Neural crest cell (in vitro differentiated cells): ENCODE measurements at regions not wholly inside any gene's neighbourhood (a gene's known extent, or its start where the extent isn't known, plus 50 kb on each side); places are given as distances from the start of the nearest gene placed in this dataset.

Source experiments
- DNase-seq: peaks from one replicate; pipeline ENCODE4 v3.0.0; 2021; ENCODE audit warnings: low read depth, mixed read lengths, low spot score
- H3K27ac Mint-ChIP-seq: one replicate; pipeline ENCODE4 v1.8.0; 2021; ENCODE audit warnings: mild to moderate bottlenecking, mixed read lengths; ENCODE audit not compliant: unreplicated experiment
- H3K27me3 Mint-ChIP-seq: 2 replicates; pipeline ENCODE4 v1.8.0; 2021; ENCODE audit warnings: low read depth, mild to moderate bottlenecking, mixed read lengths
- H3K36me3 Mint-ChIP-seq: 2 replicates; pipeline ENCODE4 v1.8.0; 2021; ENCODE audit warnings: low read depth, mild to moderate bottlenecking, mixed read lengths
- H3K4me1 Mint-ChIP-seq: 2 replicates; pipeline ENCODE4 v1.8.0; 2021; ENCODE audit warnings: mixed read lengths
- H3K4me3 Mint-ChIP-seq: one replicate; pipeline ENCODE4 v1.8.0; 2021; ENCODE audit warnings: mild to moderate bottlenecking, mixed read lengths
- H3K9me3 Mint-ChIP-seq: 2 replicates; pipeline ENCODE4 v1.8.0; 2021; ENCODE audit warnings: mixed read lengths
- CTCF ChIP-seq: fragments of 200-600 bp; sonication (generic); conservative IDR thresholded peaks from 2 replicates; pipeline ENCODE4 v1.5.0; 2021; ENCODE audit warnings: antibody characterized with exemption, mild to moderate bottlenecking

- no peak for TF ChIP-seq CTCF
- DNase-seq, result no peak
- Mint-ChIP-seq H3K4me3 (no peak overlapping the region), H3K9me3 (no peaks in the 10 kb centered on the region), H3K27ac (peak overlapping the region; percentile 47), H3K36me3 (no peaks in the 10 kb centered on the region), H3K4me1 (peaks cover 20% of the 10 kb centered on the region), H3K27me3 (no peaks in the 10 kb centered on the region)
These were observed 227.0 kb downstream of the CPE start for GRCh38 chr4:165605811-165606210.

- TF ChIP-seq CTCF, result no peak
- no peak for DNase-seq
- Mint-ChIP-seq H3K36me3 (no peaks in the 10 kb centered on the region), H3K4me1 (peaks cover 26% of the 10 kb centered on the region), H3K27me3 (no peaks in the 10 kb centered on the region), H3K9me3 (no peaks in the 10 kb centered on the region), H3K27ac (no peak overlapping the region), H3K4me3 (no peak overlapping the region)
These were observed 227.8 kb downstream of the CPE start for GRCh38 chr4:165606465-165607205.

GRCh38 chr4:165609653-165610052, 230.8 kb downstream of the CPE start:
- Mint-ChIP-seq H3K4me1 (peaks cover 45% of the 10 kb centered on the region), H3K4me3 (no peak overlapping the region)

GRCh38 chr4:165610679-165611437, 232.1 kb downstream of the CPE start:
- Mint-ChIP-seq H3K4me3 (peak overlapping the region; percentile 4), H3K4me1 (peaks cover 45% of the 10 kb centered on the region), H3K9me3 (no peaks in the 10 kb centered on the region), H3K27ac (peak overlapping the region; percentile 0), H3K27me3 (no peaks in the 10 kb centered on the region), H3K36me3 (no peaks in the 10 kb centered on the region)
- DNase-seq, result no peak
- TF ChIP-seq CTCF, result no peak

More at GRCh38 chr4:165609653-165610052, 230.8 kb downstream of the CPE start:
- Mint-ChIP-seq H3K27me3 (no peaks in the 10 kb centered on the region), H3K27ac (no peak overlapping the region), H3K36me3 (no peaks in the 10 kb centered on the region), H3K9me3 (no peaks in the 10 kb centered on the region)
- TF ChIP-seq CTCF, result no peak
- DNase-seq, result no peak

- Mint-ChIP-seq H3K4me1 (peaks cover 45% of the 10 kb centered on the region), H3K27me3 (no peaks in the 10 kb centered on the region), H3K27ac (no peak overlapping the region), H3K4me3 (peak overlapping the region; percentile 39), H3K9me3 (no peaks in the 10 kb centered on the region), H3K36me3 (no peaks in the 10 kb centered on the region)
- TF ChIP-seq CTCF, result no peak
- no peak for DNase-seq
These were observed 234.1 kb downstream of the CPE start for GRCh38 chr4:165612936-165613335.
